SK-N-SH (cell line): ENCODE measurements at regions not wholly inside any gene's neighbourhood (a gene's known extent, or its start where the extent isn't known, plus 50 kb on each side); places are given as distances from the start of the nearest gene placed in this dataset.

Source experiments
- CTCF ChIA-PET: fragments of 300-600, 350-600 bp; formaldehyde crosslinking; extraction: SDS; loops from one replicate; lab custom pipeline; 2021; lab: Yijun Ruan, JAX
- POLR2A ChIA-PET: fragments of 350-600 bp; sonication (Branson Sonifier 250); formaldehyde crosslinking; extraction: SDS; loops from one replicate; lab custom pipeline; 2020; ENCODE audit warnings: antibody characterized with exemption, inconsistent platforms; lab: Yijun Ruan, JAX
- DNase-seq: peaks from one replicate; pipeline ENCODE4 v3.0.0; 2012
- H2AFZ ChIP-seq: fragments of 200-600 bp; sonication (generic); 2 replicates; pipeline ENCODE4 v1.8.1; 2016; ENCODE audit warnings: antibody characterized with exemption, mild to moderate bottlenecking, low read depth
- H3F3A ChIP-seq: fragments of 200-600 bp; sonication (generic); replicated peaks from 2 replicates; pipeline ENCODE3; 2016; ENCODE audit warnings: antibody characterized with exemption, mild to moderate bottlenecking; ENCODE audit not compliant: insufficient read depth
- H3K27ac ChIP-seq, 2 experiments: fragments of 200-500 bp in 1 of 2; fragments of 200-600 bp in 1 of 2; sonication (Bioruptor generic) in 1 of 2; sonication (generic), shearing (Covaris generic) in 1 of 2; 2 replicates each; pipeline versions ENCODE4 v1.5.1 to v1.6.1; 2014 to 2016; ENCODE audit warnings: low read depth in 2 of 2, inconsistent platforms in 1 of 2, low read length in 1 of 2, mild to moderate bottlenecking in 1 of 2, mixed read lengths in 1 of 2
- H3K27me3 ChIP-seq: fragments of 200-600 bp; sonication (generic), shearing (Covaris generic); 2 replicates; pipeline ENCODE4 v1.6.1; 2016; ENCODE audit warnings: mixed run types; ENCODE audit not compliant: insufficient read depth
- H3K36me3 ChIP-seq, 2 experiments: fragments of 200-500 bp in 1 of 2; fragments of 200-600 bp in 1 of 2; sonication (Bioruptor generic) in 1 of 2; sonication (generic) in 1 of 2; replicated peaks in 1 of 2; 2 replicates each; pipeline versions ENCODE3 to v1.5.1; 2014 to 2016; ENCODE audit warnings: low read length in 1 of 2, mild to moderate bottlenecking in 1 of 2; ENCODE audit not compliant: insufficient read depth in 2 of 2, control insufficient read depth in 1 of 2
- H3K4me1 ChIP-seq, 2 experiments: fragments of 200-500 bp in 1 of 2; fragments of 200-600 bp in 1 of 2; sonication (Bioruptor generic) in 1 of 2; sonication (generic), shearing (Covaris generic) in 1 of 2; 2 replicates each; pipeline versions ENCODE4 v1.5.1 to v1.6.1; 2014 to 2016; ENCODE audit warnings: low read depth in 1 of 2, low read length in 1 of 2, mixed run types in 1 of 2; ENCODE audit not compliant: insufficient read depth in 2 of 2, control insufficient read depth in 1 of 2
- H3K4me2 ChIP-seq: fragments of 200-600 bp; sonication (generic), shearing (Covaris generic); 2 replicates; pipeline ENCODE4 v1.6.1; 2017; ENCODE audit warnings: mixed run types
- H3K4me3 ChIP-seq, 2 experiments: fragments of 200-500 bp in 1 of 2; fragments of 200-600 bp in 1 of 2; sonication (Bioruptor generic) in 1 of 2; sonication (generic), shearing (Covaris generic) in 1 of 2; 2 replicates each; pipeline versions ENCODE4 v1.5.1 to v1.8.1; 2014 to 2016; ENCODE audit warnings: low read depth in 2 of 2, inconsistent platforms in 1 of 2, low read length in 1 of 2, mild to moderate bottlenecking in 1 of 2, mixed read lengths in 1 of 2, moderate library complexity in 1 of 2
- H3K79me2 ChIP-seq: fragments of 200-600 bp; sonication (generic); 2 replicates; pipeline ENCODE4 v1.8.1; 2017; ENCODE audit warnings: mild to moderate bottlenecking; ENCODE audit not compliant: insufficient read depth
- H3K9ac ChIP-seq: fragments of 200-600 bp; sonication (generic); 2 replicates; pipeline ENCODE4 v1.6.1; 2017; ENCODE audit warnings: mixed run types
- H3K9me2 ChIP-seq: fragments of 200-600 bp; sonication (generic); 2 replicates; pipeline ENCODE4 v1.6.1; 2017; ENCODE audit warnings: mixed run types
- H3K9me3 ChIP-seq: fragments of 200-600 bp; sonication (generic); 2 replicates; pipeline ENCODE4 v1.6.1; 2017; ENCODE audit warnings: mixed run types, mild to moderate bottlenecking, moderate library complexity
- H4K20me1 ChIP-seq: fragments of 200-600 bp; sonication (generic); 2 replicates; pipeline ENCODE4 v1.6.1; 2017; ENCODE audit warnings: mild to moderate bottlenecking, mixed run types; ENCODE audit not compliant: insufficient read depth
- CHD2 ChIP-seq: fragments of 150-350 bp; IDR thresholded peaks from 2 replicates; pipeline ENCODE4 v1.6.1; 2018; ENCODE audit warnings: low read length; ENCODE audit not compliant: partially characterized antibody
- EP300 ChIP-seq, 2 experiments: IDR thresholded peaks; 2 replicates each; pipeline versions ENCODE4 v1.4.0 to v1.6.1; 2012; ENCODE audit warnings: borderline replicate concordance in 1 of 2, low read depth in 1 of 2, low read length in 1 of 2
- EZH2phosphoT487 ChIP-seq: fragments of 200-600 bp; sonication (generic); IDR thresholded peaks from 2 replicates; pipeline ENCODE4 v1.6.1; 2017; ENCODE audit warnings: low read depth, mixed run types, mild to moderate bottlenecking, antibody characterized with exemption, moderate library complexity, borderline replicate concordance
- FOXM1 ChIP-seq: IDR thresholded peaks from 2 replicates; pipeline ENCODE4 v1.4.0; 2012; ENCODE audit warnings: low read depth, mild to moderate bottlenecking
- JUND ChIP-seq: IDR thresholded peaks from 2 replicates; pipeline ENCODE4 v1.4.0; 2012
- MEF2A ChIP-seq: IDR thresholded peaks from 2 replicates; pipeline ENCODE4 v1.4.0; 2012; ENCODE audit warnings: low read depth, borderline replicate concordance
- MXI1 ChIP-seq: IDR thresholded peaks from 2 replicates; pipeline ENCODE4 v1.6.1; 2012; ENCODE audit warnings: mild to moderate bottlenecking, low read depth, low read length, improper control_type of control experiment
- NRF1 ChIP-seq: IDR thresholded peaks from 2 replicates; pipeline ENCODE4 v1.6.1; 2012; ENCODE audit warnings: low read depth, mild to moderate bottlenecking, low read length
- POLR2AphosphoS5 ChIP-seq: IDR thresholded peaks from 2 replicates; pipeline ENCODE4 v1.6.1; 2012; ENCODE audit warnings: low read depth, low read length
- RAD21 ChIP-seq: IDR thresholded peaks from 2 replicates; pipeline ENCODE4 v1.6.1; 2012; ENCODE audit warnings: mild to moderate bottlenecking, low read length
- RCOR1 ChIP-seq: fragments of 150-350 bp; IDR thresholded peaks from 2 replicates; pipeline ENCODE4 v1.6.1; 2017; ENCODE audit warnings: antibody characterized with exemption, low read length
- RXRA ChIP-seq: IDR thresholded peaks from 2 replicates; pipeline ENCODE4 v1.4.0; 2012; ENCODE audit warnings: low read depth, mild to moderate bottlenecking, borderline replicate concordance
- SMC3 ChIP-seq: IDR thresholded peaks from 2 replicates; pipeline ENCODE4 v1.6.1; 2012; ENCODE audit warnings: low read depth, low read length, improper control_type of control experiment
- TAF1 ChIP-seq: IDR thresholded peaks from 2 replicates; pipeline ENCODE4 v1.6.1; 2012; ENCODE audit warnings: low read depth, mild to moderate bottlenecking, low read length, moderate library complexity, borderline replicate concordance
- TEAD4 ChIP-seq: IDR thresholded peaks from 2 replicates; pipeline ENCODE4 v1.4.0; 2012; ENCODE audit warnings: mild to moderate bottlenecking, borderline replicate concordance; ENCODE audit not compliant: insufficient read depth
- YY1 ChIP-seq: IDR thresholded peaks from 2 replicates; pipeline ENCODE4 v1.4.0; 2012; ENCODE audit warnings: low read depth, mild to moderate bottlenecking
- WGBS: methylation state at CpG from one replicate; pipeline ENCODE4 v1.1.6; 2017; ENCODE audit warnings: low lambda C conversion rate; 5-methylcytosine and 5-hydroxymethylcytosine counted together
- TF ChIP-seq, protein P1 (sequence below): IDR thresholded peaks from 2 replicates; pipeline ENCODE4 v1.6.1; 2012; ENCODE audit warnings: mild to moderate bottlenecking, low read depth, low read length, moderate library complexity
- TF ChIP-seq, protein P2 (sequence below): fragments of 150-350 bp; IDR thresholded peaks from 2 replicates; pipeline ENCODE4 v1.6.1; 2017; ENCODE audit warnings: antibody characterized with exemption, low read length, low read depth, borderline replicate concordance
- TF ChIP-seq, protein P3 (sequence below): IDR thresholded peaks from 2 replicates; pipeline ENCODE4; 2012

DNA sequence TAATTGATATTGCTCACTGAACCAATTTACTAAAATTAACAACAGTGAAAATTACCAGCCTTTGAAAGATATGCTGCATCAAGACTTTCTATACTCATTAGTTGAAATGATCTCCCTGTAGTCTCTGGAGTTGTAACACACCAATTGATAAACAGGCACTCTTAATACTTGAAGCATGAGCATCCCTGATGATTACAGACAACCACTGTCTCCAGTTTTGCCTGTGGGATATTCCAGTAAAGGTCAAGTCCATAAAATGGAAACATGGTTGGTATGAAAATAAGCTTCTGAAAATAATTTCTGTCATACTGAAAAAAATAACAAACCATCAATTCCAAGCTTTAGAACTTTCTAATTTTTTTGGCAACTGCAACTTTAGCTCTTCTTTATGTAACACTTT lies 405.8 kb downstream of the SPRY2 start (continued):
- TF ChIP-seq, protein P1, sequence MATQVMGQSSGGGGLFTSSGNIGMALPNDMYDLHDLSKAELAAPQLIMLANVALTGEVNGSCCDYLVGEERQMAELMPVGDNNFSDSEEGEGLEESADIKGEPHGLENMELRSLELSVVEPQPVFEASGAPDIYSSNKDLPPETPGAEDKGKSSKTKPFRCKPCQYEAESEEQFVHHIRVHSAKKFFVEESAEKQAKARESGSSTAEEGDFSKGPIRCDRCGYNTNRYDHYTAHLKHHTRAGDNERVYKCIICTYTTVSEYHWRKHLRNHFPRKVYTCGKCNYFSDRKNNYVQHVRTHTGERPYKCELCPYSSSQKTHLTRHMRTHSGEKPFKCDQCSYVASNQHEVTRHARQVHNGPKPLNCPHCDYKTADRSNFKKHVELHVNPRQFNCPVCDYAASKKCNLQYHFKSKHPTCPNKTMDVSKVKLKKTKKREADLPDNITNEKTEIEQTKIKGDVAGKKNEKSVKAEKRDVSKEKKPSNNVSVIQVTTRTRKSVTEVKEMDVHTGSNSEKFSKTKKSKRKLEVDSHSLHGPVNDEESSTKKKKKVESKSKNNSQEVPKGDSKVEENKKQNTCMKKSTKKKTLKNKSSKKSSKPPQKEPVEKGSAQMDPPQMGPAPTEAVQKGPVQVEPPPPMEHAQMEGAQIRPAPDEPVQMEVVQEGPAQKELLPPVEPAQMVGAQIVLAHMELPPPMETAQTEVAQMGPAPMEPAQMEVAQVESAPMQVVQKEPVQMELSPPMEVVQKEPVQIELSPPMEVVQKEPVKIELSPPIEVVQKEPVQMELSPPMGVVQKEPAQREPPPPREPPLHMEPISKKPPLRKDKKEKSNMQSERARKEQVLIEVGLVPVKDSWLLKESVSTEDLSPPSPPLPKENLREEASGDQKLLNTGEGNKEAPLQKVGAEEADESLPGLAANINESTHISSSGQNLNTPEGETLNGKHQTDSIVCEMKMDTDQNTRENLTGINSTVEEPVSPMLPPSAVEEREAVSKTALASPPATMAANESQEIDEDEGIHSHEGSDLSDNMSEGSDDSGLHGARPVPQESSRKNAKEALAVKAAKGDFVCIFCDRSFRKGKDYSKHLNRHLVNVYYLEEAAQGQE: no peak
- no peak for TF ChIP-seq RCOR1

DNA sequence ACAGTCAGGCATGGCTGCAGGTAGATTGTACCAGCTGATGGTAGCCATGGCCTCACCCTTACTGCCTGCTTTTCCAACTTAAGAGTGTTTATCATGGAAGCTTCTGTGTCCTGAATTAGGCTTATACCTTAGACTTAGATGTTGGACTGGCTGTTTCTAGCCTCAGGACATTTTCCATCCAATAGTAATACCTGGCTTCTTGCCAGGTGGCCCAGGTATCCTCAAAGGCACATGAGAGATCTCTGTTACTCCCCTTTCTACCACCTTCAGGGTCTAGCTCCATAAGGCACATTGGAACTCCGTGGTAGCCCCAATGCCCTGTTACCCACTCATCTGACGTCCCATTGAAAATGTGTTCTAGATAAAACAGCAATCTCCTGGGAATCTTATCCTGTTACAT lies 407.5 kb downstream of the SPRY2 start:
- Histone ChIP-seq H3K27me3 (no peaks in the 10 kb centered on the region), H3K27ac (peak overlapping the region in 1 of 2 experiments; percentile 28; a peak in 1 of 4 replicates), H3K4me3 (no peak overlapping the region), H4K20me1 (no peaks in the 10 kb centered on the region), H3K4me1 (peaks cover 26 to 37% of the 10 kb centered on the region in 2 experiments), H3K36me3 (no peaks in the 10 kb centered on the region), H3K4me2 (no peak overlapping the region), H3F3A (peaks cover 31% of the 10 kb centered on the region), H3K79me2 (no peaks in the 10 kb centered on the region), H2AFZ (no peak overlapping the region), H3K9me3 (no peaks in the 10 kb centered on the region), H3K9me2 (no peaks in the 10 kb centered on the region), H3K9ac (no peak overlapping the region)
- TF ChIP-seq EZH2phosphoT487 (no peak), FOXM1 (no peak), CHD2 (no peak), TEAD4 (no peak), NRF1 (no peak), JUND (no peak), MXI1 (no peak), RAD21 (no peak), RXRA (no peak), RCOR1 (no peak), POLR2AphosphoS5 (no peak), MEF2A (no peak), SMC3 (no peak), TAF1 (no peak), EP300 (IDR thresholded peaks at IDR 0.05; ENCODE audit: borderline replicate concordance in 1 of 2, low read depth in 1 of 2, low read length in 1 of 2) (no peak), YY1 (no peak)
- TF ChIP-seq, protein P2, sequence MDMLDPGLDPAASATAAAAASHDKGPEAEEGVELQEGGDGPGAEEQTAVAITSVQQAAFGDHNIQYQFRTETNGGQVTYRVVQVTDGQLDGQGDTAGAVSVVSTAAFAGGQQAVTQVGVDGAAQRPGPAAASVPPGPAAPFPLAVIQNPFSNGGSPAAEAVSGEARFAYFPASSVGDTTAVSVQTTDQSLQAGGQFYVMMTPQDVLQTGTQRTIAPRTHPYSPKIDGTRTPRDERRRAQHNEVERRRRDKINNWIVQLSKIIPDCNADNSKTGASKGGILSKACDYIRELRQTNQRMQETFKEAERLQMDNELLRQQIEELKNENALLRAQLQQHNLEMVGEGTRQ: no peak
- TF ChIP-seq, protein P1: no peak
- TF ChIP-seq, protein P3, sequence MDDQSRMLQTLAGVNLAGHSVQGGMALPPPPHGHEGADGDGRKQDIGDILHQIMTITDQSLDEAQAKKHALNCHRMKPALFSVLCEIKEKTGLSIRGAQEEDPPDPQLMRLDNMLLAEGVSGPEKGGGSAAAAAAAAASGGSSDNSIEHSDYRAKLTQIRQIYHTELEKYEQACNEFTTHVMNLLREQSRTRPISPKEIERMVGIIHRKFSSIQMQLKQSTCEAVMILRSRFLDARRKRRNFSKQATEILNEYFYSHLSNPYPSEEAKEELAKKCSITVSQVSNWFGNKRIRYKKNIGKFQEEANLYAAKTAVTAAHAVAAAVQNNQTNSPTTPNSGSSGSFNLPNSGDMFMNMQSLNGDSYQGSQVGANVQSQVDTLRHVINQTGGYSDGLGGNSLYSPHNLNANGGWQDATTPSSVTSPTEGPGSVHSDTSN: no peak
- WGBS: 97% methylated on average over 2 of the region's 2 CpGs
- ChIA-PET CTCF (interaction anchor here (1.2 to 1.4 kb wide), 2 partner anchors 11 to 409 kb away, joined by 5 to 6 read pairs; no protein-coding TSS in a partner anchor), POLR2A (no interaction called here)
- DNase-seq: no peak
